ENCODE measurements at regions not wholly inside any gene's neighbourhood (a gene's known extent, or its start where the extent isn't known, plus 50 kb on each side); places are given as distances from the start of the nearest gene placed in this dataset.
"Not testable (repeated sequence)": the region's sequence is repeated elsewhere in the genome, so short reads cannot be mapped to it uniquely, and the experiment has no call there.

- not testable (repeated sequence) for TF ChIP-seq CTCF, POLR2AphosphoS5, POLR2A (IDR thresholded peaks at IDR 0.05)
Observed at GRCh38 chr4:77452117-77452516, 153.5 kb upstream of the CXCL13 start.
